ENCODE measurements at regions not wholly inside any gene's neighbourhood (a gene's known extent, or its start where the extent isn't known, plus 50 kb on each side); places are given as distances from the start of the nearest gene placed in this dataset.

- TF ChIP-seq CTCF (IDR thresholded peaks at IDR 0.05; ENCODE audit: borderline replicate concordance, extremely low read depth, low read length, poor library complexity, severe bottlenecking), result no peak
- no peak for TF ChIP-seq EZH2 (IDR thresholded peaks at IDR 0.05; ENCODE audit: borderline replicate concordance, low read depth, low read length, severe bottlenecking)
Observed at GRCh38 chr19:20252613-20253012, 85.6 kb downstream of the ZNF486 start.

Data from DND-41 (cell line).